ENCODE measurements at regions not wholly inside any gene's neighbourhood (a gene's known extent, or its start where the extent isn't known, plus 50 kb on each side); places are given as distances from the start of the nearest gene placed in this dataset.

DNA sequence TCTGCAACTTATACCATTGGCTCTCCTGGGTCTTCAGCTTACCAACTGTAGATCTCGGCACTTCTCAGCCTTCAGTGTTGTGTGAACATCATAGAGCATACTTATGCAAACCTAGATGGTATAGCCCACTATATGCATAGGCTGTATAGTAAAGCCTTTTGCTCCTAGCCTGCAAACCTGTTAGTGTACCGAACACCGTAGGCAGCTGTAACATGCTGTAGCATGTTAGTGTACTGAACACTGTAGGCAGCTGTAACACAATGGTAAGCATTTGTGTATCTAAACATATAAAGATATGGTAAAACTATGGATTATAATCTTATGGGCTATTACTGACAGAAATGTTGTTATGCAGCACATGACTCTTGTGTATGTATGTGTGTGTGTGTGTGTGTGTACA lies 256.9 kb downstream of the WDR11 start:
- TF ChIP-seq CTCF (IDR thresholded peaks at IDR 0.05; ENCODE audit: insufficient read depth, low read depth, low read length): no peak
- no peak for TF ChIP-seq EZH2 (IDR thresholded peaks at IDR 0.05; ENCODE audit: insufficient read depth, low read length)

Measured in astrocyte (in vitro differentiated cells and primary cell).